ENCODE measurements at regions not wholly inside any gene's neighbourhood (a gene's known extent, or its start where the extent isn't known, plus 50 kb on each side); places are given as distances from the start of the nearest gene placed in this dataset.

DNA sequence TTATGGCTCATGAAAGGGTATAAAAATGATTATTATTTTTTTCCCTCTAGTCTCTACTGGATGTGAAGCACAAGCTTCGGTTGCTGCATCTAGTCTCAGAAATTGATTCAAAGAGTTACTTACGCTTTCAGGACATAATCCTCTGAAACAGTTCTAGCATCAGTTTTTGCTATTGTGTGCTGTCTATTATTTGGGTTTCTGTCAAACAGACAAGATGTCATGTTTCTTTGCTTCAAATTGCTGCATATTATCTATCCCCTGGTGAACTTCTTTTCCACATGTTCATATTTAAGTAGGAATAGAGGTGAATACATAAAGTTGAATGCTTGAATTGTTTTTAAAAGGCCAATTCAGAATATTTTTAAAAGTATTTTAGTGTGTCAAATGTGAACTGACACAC is 161.6 kb upstream of the GBE1 start:
- Histone ChIP-seq H3K4me3 (no peak overlapping the region), H3K9me3 (no peaks in the 10 kb centered on the region), H3K27ac (no peak overlapping the region), H3K36me3 (no peaks in the 10 kb centered on the region), H3K27me3 (no peaks in the 10 kb centered on the region), H3K4me1 (no peaks in the 10 kb centered on the region)
- in situ Hi-C loops (cut with MboI; ENCODE audit: low sequenced_read_pairs in 4 of 4) = loop anchor here in 1 of 4 donors (25.0 kb wide), 1 partner anchor 214 kb away; no protein-coding TSS in a partner anchor
- no peak for TF ChIP-seq POLR2A (IDR thresholded peaks at IDR 0.05)
- TF ChIP-seq, protein P1, sequence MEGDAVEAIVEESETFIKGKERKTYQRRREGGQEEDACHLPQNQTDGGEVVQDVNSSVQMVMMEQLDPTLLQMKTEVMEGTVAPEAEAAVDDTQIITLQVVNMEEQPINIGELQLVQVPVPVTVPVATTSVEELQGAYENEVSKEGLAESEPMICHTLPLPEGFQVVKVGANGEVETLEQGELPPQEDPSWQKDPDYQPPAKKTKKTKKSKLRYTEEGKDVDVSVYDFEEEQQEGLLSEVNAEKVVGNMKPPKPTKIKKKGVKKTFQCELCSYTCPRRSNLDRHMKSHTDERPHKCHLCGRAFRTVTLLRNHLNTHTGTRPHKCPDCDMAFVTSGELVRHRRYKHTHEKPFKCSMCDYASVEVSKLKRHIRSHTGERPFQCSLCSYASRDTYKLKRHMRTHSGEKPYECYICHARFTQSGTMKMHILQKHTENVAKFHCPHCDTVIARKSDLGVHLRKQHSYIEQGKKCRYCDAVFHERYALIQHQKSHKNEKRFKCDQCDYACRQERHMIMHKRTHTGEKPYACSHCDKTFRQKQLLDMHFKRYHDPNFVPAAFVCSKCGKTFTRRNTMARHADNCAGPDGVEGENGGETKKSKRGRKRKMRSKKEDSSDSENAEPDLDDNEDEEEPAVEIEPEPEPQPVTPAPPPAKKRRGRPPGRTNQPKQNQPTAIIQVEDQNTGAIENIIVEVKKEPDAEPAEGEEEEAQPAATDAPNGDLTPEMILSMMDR (IDR thresholded peaks at IDR 0.05 in 4 of 5, conservative IDR thresholded peaks at IDR 0.05 in 1 of 5) = no peak
- DNase-seq (no peak), ATAC-seq (no peak)
- intact Hi-C loops (cut with DNase I; ENCODE audit: low total_unique reads) = no loop called here

DNA sequence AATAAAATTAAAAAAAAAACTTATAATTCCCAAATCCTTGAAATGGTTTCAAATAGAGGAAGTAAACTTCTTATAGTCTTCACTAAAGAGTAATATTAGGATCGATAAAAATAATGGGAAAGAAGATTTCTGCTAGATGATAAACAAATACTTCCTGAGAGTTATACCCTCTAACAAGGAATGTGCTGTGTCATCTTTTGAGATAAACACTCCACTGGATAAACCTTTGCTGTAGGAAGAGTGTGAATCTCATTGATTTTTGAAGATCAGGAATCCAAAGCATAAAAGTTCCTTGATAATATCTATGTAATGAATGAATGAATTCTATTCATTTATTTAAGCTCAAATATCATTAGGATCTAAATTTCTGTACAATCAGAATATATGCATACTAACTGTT is 161.0 kb upstream of the GBE1 start:
- Histone ChIP-seq H3K9me3 (no peaks in the 10 kb centered on the region), H3K36me3 (no peaks in the 10 kb centered on the region), H3K4me3 (no peak overlapping the region), H3K27ac (no peak overlapping the region), H3K4me1 (no peaks in the 10 kb centered on the region), H3K27me3 (no peaks in the 10 kb centered on the region)
- no peak for DNase-seq
- intact Hi-C loops (cut with DNase I; ENCODE audit: low total_unique reads) (no loop called here), in situ Hi-C loops (cut with MboI; ENCODE audit: low sequenced_read_pairs in 4 of 4) (loop anchor here in 1 of 4 donors (25.0 kb wide), 1 partner anchor 215 kb away; no protein-coding TSS in a partner anchor)
- no peak for TF ChIP-seq POLR2A (IDR thresholded peaks at IDR 0.05)
- TF ChIP-seq, protein P1 (IDR thresholded peaks at IDR 0.05 in 4 of 5, conservative IDR thresholded peaks at IDR 0.05 in 1 of 5) = no peak
- no peak for ATAC-seq

DNA sequence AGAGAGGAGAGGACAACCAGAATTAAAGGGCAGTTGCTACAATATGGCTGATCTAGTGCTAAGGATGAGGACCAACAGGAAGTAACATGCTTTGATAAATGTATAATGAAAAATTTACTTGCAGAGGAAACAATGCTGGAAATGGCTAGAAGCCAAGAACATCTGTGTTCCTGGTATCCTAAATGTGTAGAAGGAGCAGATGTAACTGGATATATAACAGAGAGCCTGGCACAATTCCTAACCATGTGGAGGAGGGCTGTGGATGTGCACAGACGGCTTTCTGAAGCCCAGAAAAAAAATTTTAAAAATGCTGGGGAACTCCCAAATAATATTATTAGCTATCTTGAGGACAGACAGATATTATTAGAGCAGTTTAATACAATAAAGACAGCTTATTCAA is 159.4 kb upstream of the GBE1 start:
- TF ChIP-seq POLR2A (IDR thresholded peaks at IDR 0.05) = no peak
- TF ChIP-seq, protein P1 (IDR thresholded peaks at IDR 0.05 in 4 of 5, conservative IDR thresholded peaks at IDR 0.05 in 1 of 5) = no peak
- no peak overlapping the region for H3K27ac ChIP-seq

DNA sequence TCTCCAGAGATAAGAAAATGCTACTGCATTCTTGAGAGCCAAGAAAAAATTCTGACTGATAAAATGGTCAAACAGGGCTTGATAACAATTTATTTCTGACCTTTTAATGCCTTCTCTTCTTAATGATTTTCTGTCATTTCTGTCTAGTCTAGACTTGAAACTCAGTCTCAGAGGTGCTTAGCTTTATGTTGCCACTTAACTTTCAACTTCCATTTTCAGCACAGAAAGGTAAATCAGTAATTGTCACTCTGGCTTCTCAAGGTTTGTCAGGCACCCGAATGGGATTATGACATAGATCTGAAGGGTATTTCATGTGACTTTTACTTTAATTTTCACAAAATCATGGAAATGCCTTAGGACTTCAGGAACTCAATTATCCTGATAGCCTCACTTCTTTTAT is 155.4 kb upstream of the GBE1 start:
- H3K27ac ChIP-seq = no peak overlapping the region
- DNase-seq (no peak), ATAC-seq (no peak)
- peaks cover 0 to 4% of the 10 kb centered on the region in 2 donors for H3K4me1 ChIP-seq
- H3K9me3 ChIP-seq = no peaks in the 10 kb centered on the region
- intact Hi-C loops (cut with DNase I; ENCODE audit: low total_unique reads) = no loop called here
- H3K27me3 ChIP-seq = no peaks in the 10 kb centered on the region
- in situ Hi-C loops (cut with MboI; ENCODE audit: low sequenced_read_pairs in 4 of 4) = loop anchor here in 1 of 4 donors (25.0 kb wide), 1 partner anchor 220 kb away; no protein-coding TSS in a partner anchor
- H3K4me3 ChIP-seq = no peak overlapping the region
- no peak for TF ChIP-seq POLR2A (IDR thresholded peaks at IDR 0.05)
- TF ChIP-seq, protein P1 (IDR thresholded peaks at IDR 0.05 in 4 of 5, conservative IDR thresholded peaks at IDR 0.05 in 1 of 5) = no peak
- no peaks in the 10 kb centered on the region for H3K36me3 ChIP-seq

More for the DNA sequence above, 159.4 kb upstream of the GBE1 start:
- no peaks in the 10 kb centered on the region for H3K27me3 ChIP-seq
- H3K4me1 ChIP-seq = no peaks in the 10 kb centered on the region
- intact Hi-C loops (cut with DNase I; ENCODE audit: low total_unique reads) = no loop called here
- ATAC-seq = no peak
- in situ Hi-C loops (cut with MboI; ENCODE audit: low sequenced_read_pairs in 4 of 4) = loop anchor here in 1 of 4 donors (25.0 kb wide), 1 partner anchor 216 kb away; no protein-coding TSS in a partner anchor
- no peaks in the 10 kb centered on the region for H3K9me3 ChIP-seq
- DNase-seq = no peak
- H3K4me3 ChIP-seq = no peak overlapping the region
- H3K36me3 ChIP-seq = no peaks in the 10 kb centered on the region
